ENCODE measurements at regions not wholly inside any gene's neighbourhood (a gene's known extent, or its start where the extent isn't known, plus 50 kb on each side); places are given as distances from the start of the nearest gene placed in this dataset.

- TF ChIP-seq CTCF (IDR thresholded peaks at IDR 0.05; ENCODE audit: low read depth, low read length) (no peak), MAX (IDR thresholded peaks at IDR 0.05; ENCODE audit: low read depth, low read length) (no peak), POLR2A (IDR thresholded peaks at IDR 0.05; ENCODE audit: extremely low read depth, insufficient read length) (no peak), MYC (IDR thresholded peaks at IDR 0.05; ENCODE audit: low read depth, low read length) (peak; percentile 31; the same call in 1 of the 2 replicates)
These were observed 97.9 kb upstream of the CRHR1 start for GRCh38 chr17:45686250-45686649.
